Heart left ventricle (tissue), 13 donors: ENCODE measurements at regions not wholly inside any gene's neighbourhood (a gene's known extent, or its start where the extent isn't known, plus 50 kb on each side); places are given as distances from the start of the nearest gene placed in this dataset.

Experiments used
- CTCF ChIP-seq, 12 donors: fragments of 200-600 bp; sonication (generic) in 4 of 12; IDR thresholded peaks; one replicate each; pipeline versions ENCODE4 v1.5.0 to v1.8.0; 2018 to 2022; ENCODE audit warnings: antibody characterized with exemption in 12 of 12, mild to moderate bottlenecking in 5 of 12
- POLR2A ChIP-seq, 2 donors: fragments of 450-650 bp; IDR thresholded peaks; one replicate each; pipeline ENCODE4 v1.6.1; 2017; ENCODE audit warnings: antibody characterized with exemption in 2 of 2, mild to moderate bottlenecking in 2 of 2, moderate library complexity in 2 of 2
- donor health status: ischemic (EF 13 %, LVEDD 7.1; RV severe dilation, severe dysfunction).
- donor health status: DM: no; HTN: yes; CAD: no.
- donor health status: DM: no; HTN: no; CAD: no.
- donor health status: ischemic (EF 25% LVEDD 6.9; RV normal size, moderate dysfunction).
- donor health status: ischemic (EF 25% LVEDD 5.7; RV mildly dilated, moderate dysfunction).
- donor health status: ischemic (EF 35%, LVEDD 5.7; RV mildly dilated, moderate dysfunction).
- donor health status: nonischemic (EF 11% LVEDD 7.7; RV severe dilation, severe dysfunction).
- donor health status: DM: yes; HTN: yes; CAD: no.
- donor health status: PGD.
- donor health status: ischemic (EF 29% LVEDD 5.4; RV normal size, mild dysfunction).
- donor health status: nonischemic (EF 23%, LVEDD 6.1; RV moderate dilation, normal function).

DNA sequence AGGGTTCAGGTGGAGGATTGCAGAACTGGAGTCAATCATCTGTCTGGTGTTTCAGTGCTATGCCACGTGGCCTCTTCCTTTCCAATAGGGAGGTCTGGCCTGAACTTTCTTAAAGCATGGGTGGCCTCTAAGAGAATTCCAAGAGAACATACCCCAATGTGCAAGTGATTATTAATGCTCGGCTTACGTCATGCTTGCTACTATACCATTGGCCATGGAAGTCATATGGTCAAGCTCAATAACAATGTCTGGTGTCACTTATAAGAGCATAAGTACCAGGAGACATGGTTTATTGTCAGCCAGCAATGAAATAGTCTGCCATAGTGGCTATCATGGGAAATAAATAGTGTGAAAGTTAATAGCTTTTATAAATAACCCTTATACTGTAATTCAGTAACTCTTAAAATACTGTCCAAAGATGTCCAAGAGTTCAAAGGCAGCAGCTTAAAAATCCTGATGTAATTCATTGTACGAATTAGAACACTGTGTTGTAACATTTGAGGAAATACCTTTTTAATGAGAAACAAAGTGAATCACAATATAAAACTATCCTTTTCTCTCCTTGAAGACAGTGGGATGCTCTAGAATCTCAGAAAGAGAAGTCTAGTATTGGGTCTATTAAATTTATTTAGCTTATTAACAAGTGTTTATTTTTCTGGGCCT, 355.4 kb upstream of the PRR16 start:
- TF ChIP-seq CTCF (IDR thresholded peaks at IDR 0.05) (no peak), POLR2A (IDR thresholded peaks at IDR 0.05) (no peak)
